ENCODE measurements at regions not wholly inside any gene's neighbourhood (a gene's known extent, or its start where the extent isn't known, plus 50 kb on each side); places are given as distances from the start of the nearest gene placed in this dataset.

DNA sequence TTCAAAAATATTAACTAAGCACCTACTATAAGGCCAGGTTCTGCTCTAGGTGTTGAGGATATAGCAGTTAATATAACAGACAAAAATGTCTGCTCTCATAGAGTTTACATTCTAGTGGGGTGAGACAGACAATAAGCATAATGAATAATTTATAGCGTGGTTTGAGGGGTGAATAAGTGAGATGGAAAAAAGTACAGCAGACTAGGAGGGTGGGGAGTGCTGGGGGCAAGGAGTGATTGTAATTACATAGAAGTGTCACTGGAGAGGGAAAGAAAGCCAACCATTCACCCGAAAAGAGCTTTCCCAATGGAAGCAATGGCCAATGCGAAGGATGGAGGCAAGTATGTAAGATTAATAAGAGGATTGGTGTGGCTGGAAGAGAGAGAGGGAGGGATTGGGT, 552.9 kb upstream of the KCNMB2 start:
- TF ChIP-seq POLR2A (IDR thresholded peaks at IDR 0.05; ENCODE audit: extremely low read depth, insufficient read length) (no peak), MYC (IDR thresholded peaks at IDR 0.05; ENCODE audit: low read depth, low read length) (no peak)
